Ovary (tissue), 3 donors: ENCODE measurements at regions not wholly inside any gene's neighbourhood (a gene's known extent, or its start where the extent isn't known, plus 50 kb on each side); places are given as distances from the start of the nearest gene placed in this dataset.

ENCODE experiments used
- CTCF ChIP-seq, 3 donors: fragments of 450-650 bp in 2 of 3; fragments of 200-600 bp in 1 of 3; IDR thresholded peaks; one replicate each; pipeline versions ENCODE4 v1.5.1 to v1.8.0; 2016 to 2022; ENCODE audit warnings: antibody characterized with exemption in 3 of 3, mild to moderate bottlenecking in 1 of 3
- EP300 ChIP-seq: sonication (generic); formaldehyde crosslinking; IDR thresholded peaks from one replicate; pipeline ENCODE4 v1.6.1; 2017; ENCODE audit warnings: antibody characterized with exemption
- donor health status: DM: no; HTN: no; CAD: no.

DNA sequence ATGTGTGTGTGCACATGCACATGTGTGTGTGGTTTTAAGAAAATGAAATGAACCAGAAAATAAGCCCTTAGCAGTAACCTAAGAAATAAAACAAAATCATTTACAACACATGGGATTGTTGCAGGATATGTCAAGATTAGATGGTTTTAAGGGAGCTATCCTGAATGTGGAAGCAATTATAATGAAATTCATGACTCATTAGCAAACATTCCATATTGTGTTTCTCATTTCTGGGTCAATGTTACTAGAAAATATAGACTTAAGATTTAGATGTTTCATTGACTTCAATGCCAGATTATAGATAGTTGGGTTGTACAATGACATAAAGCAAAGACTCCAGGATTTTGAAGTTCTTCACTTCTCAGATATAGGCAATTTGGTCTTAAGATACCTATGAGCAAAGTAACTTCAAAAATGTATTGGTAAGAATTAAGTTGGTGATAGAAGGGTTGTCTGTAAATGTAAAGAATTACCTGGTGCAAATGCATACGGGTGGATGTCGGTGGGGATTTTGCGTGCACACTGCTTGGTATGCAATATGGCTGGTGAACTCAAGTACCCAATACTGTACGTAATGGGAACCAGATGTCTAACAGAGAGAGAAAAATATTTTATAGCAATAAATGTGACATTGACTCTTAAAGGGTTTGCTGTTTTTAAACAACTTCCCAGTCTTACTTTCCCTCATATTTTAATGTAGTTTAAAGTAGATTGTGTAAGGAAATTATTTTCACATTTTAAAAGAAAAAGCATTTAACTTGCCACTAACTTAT lies 53.9 kb upstream of the NR2F2 start:
- TF ChIP-seq EP300 (no peak), CTCF (IDR thresholded peaks at IDR 0.05) (no peak)
